HG03575 (cell line): ENCODE measurements at regions not wholly inside any gene's neighbourhood (a gene's known extent, or its start where the extent isn't known, plus 50 kb on each side); places are given as distances from the start of the nearest gene placed in this dataset.
A peak's percentile ranks its signal among the peaks of the same experiment; 100 is the strongest.

Source experiments
- ATAC-seq: cut with Tn5 transposase; IDR thresholded peaks from one replicate; pipeline ENCODE4 v1.9.1; 2021; ENCODE audit not compliant: unreplicated experiment, insufficient number of reproducible peaks, low FRiP score; ENCODE audit errors: extremely low read depth

- no peak for ATAC-seq
These were observed 462.0 kb downstream of the GBE1 start for GRCh38 chr3:81299481-81299880.

- ATAC-seq, result no peak
These were observed 465.4 kb downstream of the GBE1 start for GRCh38 chr3:81295906-81296577.

- ATAC-seq, result no peak
These were observed 468.3 kb downstream of the GBE1 start for GRCh38 chr3:81293156-81293555.

GRCh38 chr3:81291586-81291985, 469.9 kb downstream of the GBE1 start:
- no peak for ATAC-seq

- no peak for ATAC-seq
These were observed 471.8 kb downstream of the GBE1 start for GRCh38 chr3:81289676-81290075.

- ATAC-seq, result no peak
These were observed 481.7 kb downstream of the GBE1 start for GRCh38 chr3:81279481-81280379.

GRCh38 chr3:81277853-81278252, 483.6 kb downstream of the GBE1 start:
- ATAC-seq, result no peak

- ATAC-seq, result no peak
These were observed 486.8 kb downstream of the GBE1 start for GRCh38 chr3:81274671-81275070.

GRCh38 chr3:81270603-81271379, 490.7 kb downstream of the GBE1 start:
- peak; percentile 90 for ATAC-seq

GRCh38 chr3:81268526-81268925, 492.9 kb downstream of the GBE1 start:
- ATAC-seq, result no peak

GRCh38 chr3:81261996-81262395, 499.4 kb downstream of the GBE1 start:
- ATAC-seq, result no peak

GRCh38 chr3:81255463-81255862, 506.0 kb downstream of the GBE1 start:
- ATAC-seq, result no peak

GRCh38 chr3:81251096-81251495, 510.3 kb downstream of the GBE1 start:
- no peak for ATAC-seq

GRCh38 chr3:81249540-81250029, 511.9 kb downstream of the GBE1 start:
- ATAC-seq, result peak; percentile 65

- no peak for ATAC-seq
These were observed 515.9 kb downstream of the GBE1 start for GRCh38 chr3:81245501-81245900.

GRCh38 chr3:81245043-81245442, 516.4 kb downstream of the GBE1 start:
- ATAC-seq, result no peak

GRCh38 chr3:81244231-81244630, 517.2 kb downstream of the GBE1 start:
- no peak for ATAC-seq

- ATAC-seq, result no peak
These were observed 518.6 kb downstream of the GBE1 start for GRCh38 chr3:81242871-81243270.

- ATAC-seq, result no peak
These were observed 524.3 kb downstream of the GBE1 start for GRCh38 chr3:81237181-81237580.
